Thoracic aorta (tissue), 2 donors: ENCODE measurements at regions not wholly inside any gene's neighbourhood (a gene's known extent, or its start where the extent isn't known, plus 50 kb on each side); places are given as distances from the start of the nearest gene placed in this dataset.
"Not testable (repeated sequence)": the region's sequence is repeated elsewhere in the genome, so short reads cannot be mapped to it uniquely, and the experiment has no call there.

Experiments
- ATAC-seq: fragments of 150-250 bp; one replicate; pipeline ENCODE4 v1.8.0; 2017; ENCODE audit warnings: low read depth; ENCODE audit not compliant: insufficient number of reproducible peaks, low FRiP score
- DNase-seq: peaks from one replicate; pipeline ENCODE4 v3.0.0-alpha.2; 2020; ENCODE audit warnings: low spot score
- H3K27ac ChIP-seq, 2 donors: fragments of 200-600 bp; sonication (generic); 1 replicate in 1 of 2; 2 replicates in 1 of 2; pipeline ENCODE4 v1.5.1; 2016; ENCODE audit warnings: mild to moderate bottlenecking in 2 of 2, moderate library complexity in 2 of 2
- H3K27me3 ChIP-seq: fragments of 200-600 bp; sonication (generic); replicated peaks from 2 replicates; pipeline ENCODE4 v1.6.0; 2016; ENCODE audit warnings: mild to moderate bottlenecking; ENCODE audit not compliant: insufficient read depth
- H3K36me3 ChIP-seq: fragments of 200-600 bp; sonication (generic); one replicate; pipeline ENCODE4 v1.5.1; 2016
- H3K4me1 ChIP-seq, 2 donors: fragments of 200-600 bp; sonication (generic); 1 replicate in 1 of 2; 2 replicates in 1 of 2; pipeline versions ENCODE4 v1.5.1 to v1.6.0; 2016; ENCODE audit warnings: low read depth in 2 of 2, mild to moderate bottlenecking in 1 of 2; ENCODE audit not compliant: control insufficient read depth in 1 of 2
- H3K4me3 ChIP-seq: fragments of 200-600 bp; sonication (generic); 2 replicates; pipeline ENCODE4 v1.5.1; 2016; ENCODE audit warnings: mild to moderate bottlenecking
- H3K9me3 ChIP-seq: fragments of 200-600 bp; sonication (generic); 2 replicates; pipeline ENCODE4 v1.5.1; 2016
- TF ChIP-seq, protein P1 (sequence below): fragments of 200-600 bp; sonication (generic); IDR thresholded peaks from one replicate; pipeline ENCODE4 v1.5.1; 2019; ENCODE audit warnings: antibody characterized with exemption

DNA sequence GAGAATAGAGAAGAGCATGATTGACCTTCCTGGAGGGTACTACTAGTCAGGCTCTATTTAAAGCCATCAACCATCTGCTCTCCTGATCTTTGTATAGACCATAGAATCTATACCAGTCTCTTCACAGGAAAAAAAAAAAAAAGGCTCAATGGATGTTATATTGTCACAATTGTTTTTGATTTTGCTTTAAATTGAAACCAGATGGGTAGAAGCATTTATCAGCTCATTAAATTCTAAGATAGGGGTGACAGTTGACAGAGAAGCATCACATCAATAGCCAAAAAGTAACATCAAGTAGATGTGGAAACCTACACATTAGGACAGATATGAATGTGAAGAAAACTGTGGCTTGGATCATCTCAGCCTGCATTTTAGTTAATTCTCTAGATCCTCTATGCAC lies 558.9 kb upstream of the MBL2 start:
- Histone ChIP-seq H3K27ac (no peak overlapping the region), H3K4me1 (no peaks in the 10 kb centered on the region), H3K4me3 (no peak overlapping the region), H3K9me3 (no peaks in the 10 kb centered on the region), H3K36me3 (no peaks in the 10 kb centered on the region), H3K27me3 (no peaks in the 10 kb centered on the region)
- TF ChIP-seq, protein P1, sequence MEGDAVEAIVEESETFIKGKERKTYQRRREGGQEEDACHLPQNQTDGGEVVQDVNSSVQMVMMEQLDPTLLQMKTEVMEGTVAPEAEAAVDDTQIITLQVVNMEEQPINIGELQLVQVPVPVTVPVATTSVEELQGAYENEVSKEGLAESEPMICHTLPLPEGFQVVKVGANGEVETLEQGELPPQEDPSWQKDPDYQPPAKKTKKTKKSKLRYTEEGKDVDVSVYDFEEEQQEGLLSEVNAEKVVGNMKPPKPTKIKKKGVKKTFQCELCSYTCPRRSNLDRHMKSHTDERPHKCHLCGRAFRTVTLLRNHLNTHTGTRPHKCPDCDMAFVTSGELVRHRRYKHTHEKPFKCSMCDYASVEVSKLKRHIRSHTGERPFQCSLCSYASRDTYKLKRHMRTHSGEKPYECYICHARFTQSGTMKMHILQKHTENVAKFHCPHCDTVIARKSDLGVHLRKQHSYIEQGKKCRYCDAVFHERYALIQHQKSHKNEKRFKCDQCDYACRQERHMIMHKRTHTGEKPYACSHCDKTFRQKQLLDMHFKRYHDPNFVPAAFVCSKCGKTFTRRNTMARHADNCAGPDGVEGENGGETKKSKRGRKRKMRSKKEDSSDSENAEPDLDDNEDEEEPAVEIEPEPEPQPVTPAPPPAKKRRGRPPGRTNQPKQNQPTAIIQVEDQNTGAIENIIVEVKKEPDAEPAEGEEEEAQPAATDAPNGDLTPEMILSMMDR: no peak
- ATAC-seq (no peak), DNase-seq (no peak)

DNA sequence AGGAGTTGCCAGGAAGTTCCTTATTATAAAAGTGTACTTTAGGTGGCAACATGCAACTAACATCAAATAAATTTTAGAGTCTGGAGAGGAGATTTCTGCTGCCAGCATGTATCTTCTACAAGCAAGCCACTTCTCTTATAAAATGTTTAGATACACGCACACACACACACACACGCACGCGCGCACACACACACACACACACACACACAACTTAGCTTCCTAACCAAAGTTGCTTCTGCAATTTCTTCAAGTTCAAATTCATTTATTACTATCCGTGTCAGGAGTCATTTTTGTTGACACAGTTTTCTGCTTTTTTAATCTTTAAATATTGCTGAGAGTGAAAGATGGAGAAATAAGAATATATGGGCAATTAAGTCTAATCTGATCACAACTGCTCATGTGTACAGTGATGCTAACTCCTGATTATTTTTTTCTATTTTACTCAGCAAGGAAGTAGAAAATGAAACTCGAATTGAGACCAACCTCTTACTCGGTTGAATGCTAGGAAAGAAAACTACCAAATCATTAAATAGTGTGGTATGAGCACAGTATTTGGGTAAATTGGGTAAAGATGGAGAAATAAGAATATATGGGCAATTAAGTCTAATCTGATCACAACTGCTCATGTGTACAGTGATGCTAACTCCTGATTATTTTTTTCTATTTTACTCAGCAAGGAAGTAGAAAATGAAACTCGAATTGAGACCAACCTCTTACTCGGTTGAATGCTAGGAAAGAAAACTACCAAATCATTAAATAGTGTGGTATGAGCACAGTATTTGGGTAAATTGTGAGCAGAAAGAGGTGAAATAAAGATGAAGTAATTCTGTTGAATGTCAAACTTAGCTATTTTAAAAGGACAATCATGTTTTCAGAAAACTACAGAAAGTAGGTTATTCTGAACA lies 554.1 kb upstream of the MBL2 start:
- H3K4me3 ChIP-seq, H3K9me3 ChIP-seq, DNase-seq, H3K4me1 ChIP-seq, ATAC-seq, H3K36me3 ChIP-seq, H3K27ac ChIP-seq, H3K27me3 ChIP-seq: not testable (repeated sequence)

DNA sequence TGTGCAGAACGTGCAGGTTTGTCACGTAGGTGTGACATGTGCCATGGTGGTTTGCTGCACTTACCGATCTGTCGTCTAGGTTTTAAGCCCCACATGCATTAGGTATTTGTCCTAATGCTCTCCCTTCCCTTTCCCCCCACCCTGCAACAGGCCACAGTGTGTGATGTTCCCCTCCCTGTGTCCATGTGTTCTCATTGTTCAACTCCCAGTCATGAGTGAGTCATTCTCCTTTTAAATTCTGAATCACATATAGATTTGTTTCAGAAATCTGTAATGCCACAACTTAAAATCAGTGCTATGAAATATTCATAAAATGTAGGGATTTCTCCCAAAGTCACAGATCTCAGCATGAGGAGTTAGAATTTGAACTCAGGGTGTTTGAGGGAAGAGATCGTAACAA lies 552.5 kb upstream of the MBL2 start:
- ATAC-seq: no peak
- Histone ChIP-seq H3K9me3 (no peaks in the 10 kb centered on the region), H3K36me3 (no peaks in the 10 kb centered on the region), H3K27me3 (no peaks in the 10 kb centered on the region), H3K4me3 (no peak overlapping the region), H3K4me1 (no peaks in the 10 kb centered on the region), H3K27ac (no peak overlapping the region)
- no peak for DNase-seq
- TF ChIP-seq, protein P1: no peak

DNA sequence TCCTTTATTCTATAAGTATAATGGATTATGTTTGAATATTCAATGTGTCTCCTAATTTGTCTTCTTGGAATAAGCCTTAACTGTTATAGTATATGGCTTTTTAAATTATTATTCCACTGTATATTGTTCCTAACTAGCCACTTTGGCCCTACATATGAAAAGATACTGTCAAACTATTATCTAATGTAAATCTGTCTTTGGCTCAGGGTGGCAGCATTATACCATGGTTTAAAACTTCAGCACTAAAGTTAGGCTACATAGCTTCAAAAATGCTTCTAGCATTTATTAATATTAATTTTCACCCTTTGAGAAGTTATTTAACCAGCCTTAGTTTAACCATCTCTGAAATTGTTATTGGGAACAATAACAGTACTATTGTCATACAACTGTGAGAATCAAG lies 543.1 kb upstream of the MBL2 start:
- Histone ChIP-seq H3K4me1 (no peaks in the 10 kb centered on the region), H3K27me3 (no peaks in the 10 kb centered on the region), H3K27ac (no peak overlapping the region), H3K4me3 (no peak overlapping the region), H3K9me3 (no peaks in the 10 kb centered on the region), H3K36me3 (no peaks in the 10 kb centered on the region)
- ATAC-seq (no peak), DNase-seq (no peak)
- TF ChIP-seq, protein P1: no peak

GRCh38 chr10:53314876-53315275 lies 542.3 kb upstream of the MBL2 start:
- DNase-seq: no peak
- Histone ChIP-seq H3K4me1 (no peaks in the 10 kb centered on the region), H3K4me3 (no peak overlapping the region), H3K9me3 (no peaks in the 10 kb centered on the region), H3K27ac (no peak overlapping the region), H3K36me3 (no peaks in the 10 kb centered on the region), H3K27me3 (no peaks in the 10 kb centered on the region)
- ATAC-seq: no peak
- TF ChIP-seq, protein P1: no peak
